ENCODE measurements at regions not wholly inside any gene's neighbourhood (a gene's known extent, or its start where the extent isn't known, plus 50 kb on each side); places are given as distances from the start of the nearest gene placed in this dataset.

- DNase-seq (ENCODE audit: low read depth), result no peak
Observed at GRCh38 chr4:33536898-33537297, 2707.4 kb downstream of the ARAP2 start.

- no peak for DNase-seq (ENCODE audit: low read depth)
Observed at GRCh38 chr4:33537527-33537926, 2706.8 kb downstream of the ARAP2 start.

- no peak for DNase-seq (ENCODE audit: low read depth)
Observed at GRCh38 chr4:33543941-33544450, 2700.3 kb downstream of the ARAP2 start.

GRCh38 chr4:33551244-33551643 lies 2693.1 kb downstream of the ARAP2 start:
- DNase-seq (ENCODE audit: low read depth), result no peak

- no peak for DNase-seq (ENCODE audit: low read depth)
Observed at GRCh38 chr4:33561259-33561658, 2683.1 kb downstream of the ARAP2 start.

- DNase-seq (ENCODE audit: low read depth), result no peak
Observed at GRCh38 chr4:33566649-33567048, 2677.7 kb downstream of the ARAP2 start.

- no peak for DNase-seq (ENCODE audit: low read depth)
Observed at GRCh38 chr4:33577791-33578190, 2666.5 kb downstream of the ARAP2 start.

GRCh38 chr4:33579951-33580350 lies 2664.4 kb downstream of the ARAP2 start:
- no peak for DNase-seq (ENCODE audit: low read depth)

GRCh38 chr4:33592701-33593100 lies 2651.6 kb downstream of the ARAP2 start:
- no peak for DNase-seq (ENCODE audit: low read depth)

- DNase-seq (ENCODE audit: low read depth), result no peak
Observed at GRCh38 chr4:33606951-33607350, 2637.4 kb downstream of the ARAP2 start.

- DNase-seq (ENCODE audit: low read depth), result no peak
Observed at GRCh38 chr4:33616121-33616520, 2628.2 kb downstream of the ARAP2 start.

- DNase-seq (ENCODE audit: low read depth), result peak; percentile 11
Observed at GRCh38 chr4:33625748-33626147, 2618.6 kb downstream of the ARAP2 start.

- no peak for DNase-seq (ENCODE audit: low read depth)
Observed at GRCh38 chr4:33626221-33626620, 2618.1 kb downstream of the ARAP2 start.

GRCh38 chr4:33628296-33628695 lies 2616.0 kb downstream of the ARAP2 start:
- DNase-seq (ENCODE audit: low read depth), result no peak

- DNase-seq (ENCODE audit: low read depth), result peak; percentile 42
Observed at GRCh38 chr4:33649015-33649414, 2595.3 kb downstream of the ARAP2 start.

GRCh38 chr4:33649471-33649870 lies 2594.8 kb downstream of the ARAP2 start:
- DNase-seq (ENCODE audit: low read depth), result no peak

- no peak for DNase-seq (ENCODE audit: low read depth)
Observed at GRCh38 chr4:33650036-33650435, 2594.3 kb downstream of the ARAP2 start.

- DNase-seq (ENCODE audit: low read depth), result no peak
Observed at GRCh38 chr4:33658971-33659370, 2585.3 kb downstream of the ARAP2 start.

GRCh38 chr4:33661636-33662035 lies 2582.7 kb downstream of the ARAP2 start:
- DNase-seq (ENCODE audit: low read depth), result no peak

- DNase-seq (ENCODE audit: low read depth), result no peak
Observed at GRCh38 chr4:33685939-33686338, 2558.4 kb downstream of the ARAP2 start.

- DNase-seq (ENCODE audit: low read depth), result no peak
Observed at GRCh38 chr4:33696041-33696440, 2548.3 kb downstream of the ARAP2 start.

- no peak for DNase-seq (ENCODE audit: low read depth)
Observed at GRCh38 chr4:33696586-33696985, 2547.7 kb downstream of the ARAP2 start.

GRCh38 chr4:33709247-33709646 lies 2535.1 kb downstream of the ARAP2 start:
- DNase-seq (ENCODE audit: low read depth), result peak; percentile 91

- DNase-seq (ENCODE audit: low read depth), result no peak
Observed at GRCh38 chr4:33711826-33712225, 2532.5 kb downstream of the ARAP2 start.
